Keratinocyte (primary cell): ENCODE measurements at regions not wholly inside any gene's neighbourhood (a gene's known extent, or its start where the extent isn't known, plus 50 kb on each side); places are given as distances from the start of the nearest gene placed in this dataset.

Experiments used
- DNase-seq: peaks from one replicate; pipeline ENCODE4 v3.0.0-alpha.2; 2011; ENCODE audit warnings: low read depth, missing footprints, low spot score
- FAIRE-seq: peaks from 2 replicates; lab custom pipeline; 2011; peaks lifted over from hg19 to GRCh38; lab: Jason Lieb, UNC
- H2AFZ ChIP-seq: 2 replicates; pipeline ENCODE4 v1.6.0; 2012; ENCODE audit warnings: low read length, control low read depth, inconsistent platforms; ENCODE audit not compliant: control insufficient read depth
- H3K27ac ChIP-seq: 2 replicates; pipeline ENCODE4 v1.5.1; 2011; ENCODE audit warnings: low read length; ENCODE audit not compliant: control insufficient read depth, insufficient read depth
- H3K27me3 ChIP-seq: 3 replicates; pipeline ENCODE4 v1.6.0; 2011; ENCODE audit warnings: low read length; ENCODE audit not compliant: control insufficient read depth, insufficient read depth; ENCODE audit errors: extremely low read depth
- H3K36me3 ChIP-seq, 2 experiments: 2 replicates in 1 of 2; 3 replicates in 1 of 2; pipeline ENCODE4 v1.5.1; 2011; ENCODE audit warnings: low read length in 2 of 2, mild to moderate bottlenecking in 1 of 2; ENCODE audit not compliant: control insufficient read depth in 2 of 2, insufficient read depth in 2 of 2; ENCODE audit errors: extremely low read depth in 1 of 2
- H3K4me1 ChIP-seq: 3 replicates; pipeline ENCODE4 v1.5.1; 2011; ENCODE audit warnings: low read length; ENCODE audit not compliant: control insufficient read depth, insufficient read depth; ENCODE audit errors: extremely low read depth
- H3K4me2 ChIP-seq: 3 replicates; pipeline ENCODE4 v1.6.0; 2011; ENCODE audit warnings: low read depth, low read length; ENCODE audit not compliant: control insufficient read depth, insufficient read depth; ENCODE audit errors: extremely low read depth
- H3K4me3 ChIP-seq, 3 experiments: fragments of 200-600 bp in 1 of 3; sonication (generic) in 1 of 3; 2 replicates in 2 of 3; 3 replicates in 1 of 3; pipeline ENCODE4 v1.5.1; 2011 to 2016; ENCODE audit warnings: low read length in 3 of 3, mild to moderate bottlenecking in 3 of 3, control low read depth in 2 of 3, inconsistent platforms in 1 of 3, low read depth in 1 of 3, mixed read lengths in 1 of 3, mixed run types in 1 of 3, moderate library complexity in 1 of 3; ENCODE audit not compliant: control insufficient read depth in 2 of 3, insufficient read depth in 2 of 3; ENCODE audit errors: extremely low read depth in 1 of 3
- H3K79me2 ChIP-seq: 2 replicates; pipeline ENCODE4 v1.6.0; 2012; ENCODE audit warnings: low read length; ENCODE audit not compliant: control insufficient read depth, insufficient read depth
- H3K9ac ChIP-seq: 3 replicates; pipeline ENCODE4 v1.6.0; 2011; ENCODE audit warnings: low read length; ENCODE audit not compliant: control insufficient read depth, insufficient read depth; ENCODE audit errors: extremely low read depth
- H3K9me1 ChIP-seq: 3 replicates; pipeline ENCODE4 v1.6.0; 2011; ENCODE audit warnings: low read length; ENCODE audit not compliant: control insufficient read depth, insufficient read depth; ENCODE audit errors: extremely low read depth
- H3K9me3 ChIP-seq: 2 replicates; pipeline ENCODE4 v1.5.1; 2012; ENCODE audit warnings: low read depth, low read length; ENCODE audit not compliant: control insufficient read depth
- H4K20me1 ChIP-seq: 3 replicates; pipeline ENCODE4 v1.6.0; 2011; ENCODE audit warnings: low read length; ENCODE audit not compliant: control insufficient read depth, insufficient read depth; ENCODE audit errors: extremely low read depth
- CTCF ChIP-seq, 3 experiments: IDR thresholded peaks in 1 of 3; conservative IDR thresholded peaks in 1 of 3; optimal IDR thresholded peaks in 1 of 3; 2 replicates in 2 of 3; 3 replicates in 1 of 3; pipeline versions ENCODE3 to v1.5.1; 2011; ENCODE audit warnings: low read length in 3 of 3, mild to moderate bottlenecking in 3 of 3, moderate library complexity in 2 of 3, control low read depth in 1 of 3, inconsistent platforms in 1 of 3; ENCODE audit not compliant: insufficient read depth in 2 of 3; ENCODE audit errors: extremely low read depth in 1 of 3
- EZH2 ChIP-seq: IDR thresholded peaks from one replicate; pipeline ENCODE4 v1.6.1; 2012; ENCODE audit warnings: inconsistent platforms, mild to moderate bottlenecking, low read length, moderate library complexity
- dilution Hi-C: fragments of 300-500 bp; cut with MboI; formaldehyde crosslinking; loops from one replicate; pipeline ENCODE4 v1.7.0; 2020; ENCODE audit warnings: low sequenced_read_pairs; ENCODE audit not compliant: extremely low pct_ligation_motif_present

- Histone ChIP-seq H2AFZ (no peak overlapping the region), H3K9me3 (no peaks in the 10 kb centered on the region), H3K27ac (no peak overlapping the region), H3K79me2 (no peaks in the 10 kb centered on the region), H3K4me3 (no peak overlapping the region), H3K9ac (no peak overlapping the region), H3K9me1 (no peaks in the 10 kb centered on the region), H3K27me3 (no peaks in the 10 kb centered on the region), H4K20me1 (no peaks in the 10 kb centered on the region), H3K4me1 (peaks cover 7% of the 10 kb centered on the region), H3K36me3 (no peaks in the 10 kb centered on the region), H3K4me2 (no peak overlapping the region)
- DNase-seq (no peak), FAIRE-seq (no peak)
- no peak for TF ChIP-seq CTCF (optimal IDR thresholded peaks at IDR 0.05 in 1 of 3, IDR thresholded peaks at IDR 0.05 in 1 of 3, conservative IDR thresholded peaks at IDR 0.05 in 1 of 3; ENCODE audit: extremely low read depth in 1 of 3, insufficient read depth in 2 of 3, low read length in 3 of 3)
- TF ChIP-seq EZH2, result no peak
- dilution Hi-C loops, result no loop called here
Observed at GRCh38 chr6:134758621-134759020, 191.3 kb downstream of the ALDH8A1 start.

GRCh38 chr6:134757911-134758361 is 192.0 kb downstream of the ALDH8A1 start:
- Histone ChIP-seq H2AFZ (no peak overlapping the region), H3K4me2 (peak overlapping the region; percentile 29), H3K4me3 (no peak overlapping the region), H3K36me3 (no peaks in the 10 kb centered on the region), H3K27ac (no peak overlapping the region), H3K27me3 (no peaks in the 10 kb centered on the region), H4K20me1 (no peaks in the 10 kb centered on the region), H3K9me3 (no peaks in the 10 kb centered on the region), H3K4me1 (peaks cover 7% of the 10 kb centered on the region), H3K9ac (no peak overlapping the region), H3K79me2 (no peaks in the 10 kb centered on the region), H3K9me1 (no peaks in the 10 kb centered on the region)
- DNase-seq (no peak), FAIRE-seq (no peak)
- dilution Hi-C loops, result no loop called here
- TF ChIP-seq CTCF (optimal IDR thresholded peaks at IDR 0.05 in 1 of 3, IDR thresholded peaks at IDR 0.05 in 1 of 3, conservative IDR thresholded peaks at IDR 0.05 in 1 of 3; ENCODE audit: extremely low read depth in 1 of 3, insufficient read depth in 2 of 3, low read length in 3 of 3) (no peak), EZH2 (no peak)
